ENCODE measurements at regions not wholly inside any gene's neighbourhood (a gene's known extent, or its start where the extent isn't known, plus 50 kb on each side); places are given as distances from the start of the nearest gene placed in this dataset.

GRCh38 chr10:114754445-114755320 lies 66.9 kb upstream of the FHIP2A start:
- TF ChIP-seq CTCF (IDR thresholded peaks at IDR 0.05): no peak
- no peak for TF ChIP-seq POLR2A (IDR thresholded peaks at IDR 0.05)
